HG03175 (cell line): ENCODE measurements at regions not wholly inside any gene's neighbourhood (a gene's known extent, or its start where the extent isn't known, plus 50 kb on each side); places are given as distances from the start of the nearest gene placed in this dataset.

Experiments
- ATAC-seq: cut with Tn5 transposase; IDR thresholded peaks from one replicate; pipeline ENCODE4 v1.9.1; 2021; ENCODE audit warnings: mild to moderate bottlenecking, moderate library complexity; ENCODE audit not compliant: unreplicated experiment

DNA sequence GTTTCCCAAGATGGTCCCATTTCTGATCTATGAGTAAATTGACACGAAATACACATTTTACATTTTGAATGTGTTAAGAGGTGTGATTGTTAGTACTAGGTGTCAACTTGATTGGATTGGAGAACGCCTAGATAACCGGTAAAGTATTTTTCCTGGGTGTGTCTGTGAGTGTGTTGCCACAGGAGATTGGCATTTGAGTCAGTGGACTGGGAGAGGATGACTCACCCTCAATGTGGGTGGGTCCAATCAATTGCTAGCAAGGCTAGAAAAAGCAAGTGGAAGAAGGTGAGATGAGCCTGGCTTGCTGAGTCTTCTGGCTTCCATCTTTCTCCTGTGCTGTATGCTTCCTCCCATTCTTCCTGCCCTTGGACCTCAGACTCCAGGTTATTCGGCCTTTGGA lies 960.7 kb upstream of the PCDH9 start:
- no peak for ATAC-seq

DNA sequence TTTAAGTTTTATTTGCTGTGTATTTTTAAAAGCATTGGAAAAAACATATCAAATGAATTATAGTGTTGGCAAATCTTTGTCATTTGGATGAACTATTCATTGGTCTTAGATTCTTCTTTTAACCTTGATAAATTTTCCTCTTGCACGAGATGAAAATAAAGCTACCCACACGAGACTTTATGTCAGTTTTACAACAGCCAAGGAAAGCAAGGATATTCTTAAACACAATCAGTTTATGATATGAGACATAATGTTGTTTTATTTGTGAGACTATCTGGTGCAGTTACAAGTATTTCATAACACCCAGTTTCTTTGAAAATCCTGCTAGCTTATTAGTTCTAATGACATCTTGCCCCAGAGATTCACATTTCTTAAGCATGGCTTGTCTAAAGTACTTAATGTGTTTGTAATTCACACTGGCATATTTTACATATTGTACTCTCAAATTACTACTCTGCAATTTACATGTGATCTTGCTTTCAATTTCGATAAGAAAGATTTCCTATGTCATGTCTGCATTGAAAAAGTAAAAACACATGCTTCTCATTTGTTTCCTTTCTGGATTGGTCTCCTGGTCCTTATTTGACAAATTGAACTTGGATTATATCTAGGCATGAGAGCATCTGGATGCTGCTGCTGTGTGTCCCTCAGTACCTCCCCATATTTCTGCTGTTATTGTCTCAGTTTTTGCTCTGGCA lies 955.5 kb upstream of the PCDH9 start:
- ATAC-seq, result no peak

DNA sequence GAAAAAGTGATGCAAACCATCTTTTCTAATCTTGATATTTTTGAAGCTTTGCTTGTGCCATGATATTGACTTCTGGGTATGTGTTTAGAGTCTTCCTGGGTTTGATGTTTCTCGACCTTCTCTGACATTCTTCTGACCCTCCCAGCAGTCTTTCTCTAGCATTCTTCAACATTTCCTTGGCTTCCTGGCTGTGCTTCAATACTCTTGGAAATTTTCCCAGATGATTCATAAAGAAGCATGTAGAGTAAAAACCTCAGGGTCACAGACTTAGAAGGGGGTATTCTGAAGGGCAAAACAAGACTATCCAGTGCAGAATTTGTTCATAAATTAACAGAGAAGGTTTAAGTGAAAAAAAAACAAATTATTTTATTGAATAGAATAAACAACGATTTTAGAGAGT lies 946.3 kb upstream of the PCDH9 start:
- no peak for ATAC-seq

DNA sequence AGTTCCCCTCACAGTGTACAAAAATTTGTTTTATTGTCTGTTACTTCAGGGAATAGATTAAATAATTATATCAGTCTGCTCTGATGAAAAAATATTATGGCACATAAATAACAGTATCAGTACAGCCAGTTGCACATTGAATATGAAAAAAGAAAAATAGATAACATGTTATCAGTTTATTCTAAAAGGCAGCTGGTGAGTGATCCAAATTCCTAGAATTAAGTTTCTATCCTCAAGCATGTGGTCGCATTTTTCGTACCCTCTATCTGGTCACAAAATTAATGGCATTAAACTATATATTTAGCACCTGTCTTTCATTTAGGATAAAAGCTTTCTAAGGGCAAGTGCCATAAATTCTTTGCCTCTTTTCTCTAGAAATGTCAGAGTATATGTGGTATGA lies 944.8 kb upstream of the PCDH9 start:
- ATAC-seq, result no peak

DNA sequence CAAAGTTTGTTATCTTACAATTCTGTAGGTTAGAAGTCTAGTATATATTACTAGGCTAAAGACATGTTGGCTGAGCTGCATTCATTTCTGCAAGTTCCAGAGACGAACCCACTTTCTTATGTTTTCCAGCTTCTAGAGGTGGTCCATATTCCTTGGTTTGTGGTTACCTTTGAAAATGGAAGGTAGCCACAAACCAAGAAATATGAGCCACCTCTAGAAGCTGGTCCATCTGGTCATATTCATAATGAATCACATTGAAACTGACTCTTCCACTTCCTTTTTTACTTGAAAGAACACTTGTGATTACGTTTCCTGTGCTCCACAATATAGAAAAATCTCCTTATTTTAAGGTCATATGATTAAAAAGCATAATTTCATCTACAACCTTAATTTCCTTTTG lies 943.0 kb upstream of the PCDH9 start:
- no peak for ATAC-seq

DNA sequence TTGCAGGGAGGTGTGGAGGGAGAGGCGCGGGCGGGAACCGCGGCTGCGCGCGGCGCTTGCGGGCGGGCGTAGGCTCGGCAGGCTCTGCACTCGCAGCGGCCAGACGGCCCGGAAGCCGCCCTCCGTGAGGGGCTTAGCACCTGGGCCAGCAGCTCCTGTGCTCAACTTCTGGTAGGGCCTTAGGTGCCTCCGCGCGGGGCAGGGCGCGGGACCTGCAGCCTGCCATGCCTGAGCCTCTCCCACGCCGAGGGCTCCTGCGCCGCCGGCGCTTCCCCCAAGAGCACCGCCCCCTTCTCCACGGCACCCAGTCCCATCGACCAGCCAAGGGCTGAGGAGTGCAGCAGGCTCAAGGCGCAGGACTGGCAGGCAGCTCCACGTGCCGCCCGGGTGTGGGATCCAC lies 940.8 kb upstream of the PCDH9 start:
- ATAC-seq, result no peak

DNA sequence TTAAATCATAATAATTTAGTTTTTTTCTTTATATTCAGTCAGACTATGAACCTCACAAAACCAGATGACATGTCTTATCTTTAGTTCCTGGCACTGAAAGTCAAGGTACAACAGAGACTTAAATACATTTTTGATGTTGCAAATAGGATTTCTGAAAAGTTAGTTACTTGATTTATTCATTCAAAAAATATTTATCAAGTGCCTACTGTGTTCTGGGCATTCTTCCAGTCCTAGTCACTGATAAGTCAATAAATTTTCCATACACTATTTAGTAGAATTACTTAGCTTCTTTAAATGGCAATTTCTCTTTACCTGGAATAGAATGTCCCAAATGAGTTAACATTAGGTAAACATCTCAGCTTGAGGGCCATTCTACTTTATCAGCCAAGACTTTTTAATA lies 938.3 kb upstream of the PCDH9 start:
- no peak for ATAC-seq

DNA sequence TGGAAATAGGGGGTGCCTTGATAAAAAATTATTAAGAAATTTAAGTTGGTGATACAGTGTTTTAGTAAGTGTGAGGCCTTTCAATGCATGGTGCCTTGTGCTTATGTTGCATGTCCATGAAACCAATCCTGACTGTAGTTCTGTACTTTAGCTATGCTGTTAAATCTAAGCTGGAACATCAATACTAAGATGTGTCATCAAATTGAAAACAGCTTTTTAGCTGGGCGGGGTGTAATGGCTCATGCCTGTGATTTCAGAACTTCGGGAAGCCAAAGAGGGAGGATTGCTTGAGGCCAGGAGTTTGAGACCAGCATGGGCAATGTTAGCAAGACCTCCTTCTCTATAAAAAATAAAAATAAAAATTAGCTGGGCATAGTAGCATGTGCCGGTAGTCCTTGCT lies 930.3 kb upstream of the PCDH9 start:
- no peak for ATAC-seq

DNA sequence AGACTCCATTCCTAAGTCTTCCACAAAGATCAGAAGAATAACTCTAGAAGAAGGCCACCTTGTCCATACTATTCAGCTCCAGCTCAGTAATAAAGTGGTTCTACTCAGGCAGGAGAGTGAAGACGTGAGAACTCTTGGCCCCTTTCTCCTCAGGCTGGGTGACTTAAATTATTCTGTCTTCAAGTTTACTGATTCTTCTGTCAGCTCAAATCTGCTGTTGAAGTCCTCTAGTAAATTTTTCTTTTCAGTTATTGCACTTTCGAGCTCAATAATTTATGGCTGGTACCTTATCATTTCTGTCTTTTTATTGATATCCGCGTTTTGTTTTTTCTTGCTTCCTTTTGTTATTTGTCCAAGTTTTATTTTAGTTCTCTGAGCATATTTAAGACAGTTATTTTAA lies 922.3 kb upstream of the PCDH9 start:
- no peak for ATAC-seq

DNA sequence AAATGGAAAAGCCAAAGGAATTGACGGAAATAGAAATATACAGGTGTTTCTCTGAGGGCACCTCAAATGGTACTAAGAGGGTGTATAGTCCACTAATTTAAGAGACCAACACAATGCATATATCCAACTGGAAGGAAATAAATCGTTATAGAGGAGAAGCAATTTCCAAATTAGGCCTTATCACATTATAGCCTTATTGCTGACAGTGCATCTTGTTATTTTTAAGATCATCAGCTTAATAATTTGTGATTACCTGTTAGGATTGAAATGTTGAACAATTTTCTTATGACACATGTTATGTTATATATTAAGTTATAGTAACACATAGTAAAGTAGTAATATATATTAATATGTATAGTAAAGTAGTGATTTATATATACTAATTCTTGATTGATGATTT lies 915.7 kb upstream of the PCDH9 start:
- no peak for ATAC-seq

DNA sequence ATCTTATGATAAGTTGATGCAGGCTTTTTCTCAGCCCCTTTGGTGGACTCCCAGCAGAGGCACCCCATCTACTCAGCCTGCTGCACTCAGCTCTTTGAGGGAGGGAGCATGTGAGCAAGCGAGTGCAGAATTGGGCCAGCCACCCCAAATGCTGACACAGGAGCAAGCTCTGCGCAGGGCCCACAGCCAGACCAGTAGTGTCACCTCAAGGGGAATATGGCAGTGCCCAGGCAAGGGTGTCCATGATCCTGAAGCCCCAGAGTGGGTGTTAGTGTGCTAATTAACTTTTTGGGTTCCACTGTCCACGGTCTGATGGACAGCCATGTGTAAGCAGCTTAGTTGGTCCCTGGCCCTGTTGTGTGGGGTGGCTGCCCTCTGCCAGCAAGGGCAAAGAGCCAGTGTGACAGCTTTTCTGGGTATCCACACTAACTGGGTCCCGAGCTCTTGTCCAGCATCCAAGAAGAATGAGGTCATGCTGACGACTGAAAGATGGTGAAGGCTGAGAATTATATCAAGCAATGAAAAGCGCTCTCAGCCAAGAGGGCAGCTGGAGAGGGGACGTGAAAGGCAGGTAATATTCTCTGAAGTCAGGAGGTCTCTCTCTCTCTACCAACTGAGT lies 898.3 kb upstream of the PCDH9 start:
- ATAC-seq, result no peak

DNA sequence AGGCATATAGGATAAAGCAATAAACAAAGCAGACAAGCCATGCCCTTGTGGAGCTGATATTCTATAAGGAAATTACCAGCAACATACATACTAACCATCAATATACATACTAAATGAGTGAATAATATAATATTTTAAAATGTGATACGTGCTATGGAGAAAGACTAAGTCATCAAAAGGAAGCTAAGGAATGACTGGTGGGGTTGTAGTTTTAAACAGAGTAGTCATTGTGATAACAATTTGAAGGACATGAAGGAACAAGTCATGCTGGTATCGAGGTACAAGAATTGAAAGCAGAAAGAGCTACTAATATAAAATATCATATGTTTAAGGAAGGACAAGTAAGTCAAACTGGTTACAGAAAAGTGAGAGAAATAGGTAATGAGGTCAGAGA lies 894.9 kb upstream of the PCDH9 start:
- ATAC-seq, result no peak

DNA sequence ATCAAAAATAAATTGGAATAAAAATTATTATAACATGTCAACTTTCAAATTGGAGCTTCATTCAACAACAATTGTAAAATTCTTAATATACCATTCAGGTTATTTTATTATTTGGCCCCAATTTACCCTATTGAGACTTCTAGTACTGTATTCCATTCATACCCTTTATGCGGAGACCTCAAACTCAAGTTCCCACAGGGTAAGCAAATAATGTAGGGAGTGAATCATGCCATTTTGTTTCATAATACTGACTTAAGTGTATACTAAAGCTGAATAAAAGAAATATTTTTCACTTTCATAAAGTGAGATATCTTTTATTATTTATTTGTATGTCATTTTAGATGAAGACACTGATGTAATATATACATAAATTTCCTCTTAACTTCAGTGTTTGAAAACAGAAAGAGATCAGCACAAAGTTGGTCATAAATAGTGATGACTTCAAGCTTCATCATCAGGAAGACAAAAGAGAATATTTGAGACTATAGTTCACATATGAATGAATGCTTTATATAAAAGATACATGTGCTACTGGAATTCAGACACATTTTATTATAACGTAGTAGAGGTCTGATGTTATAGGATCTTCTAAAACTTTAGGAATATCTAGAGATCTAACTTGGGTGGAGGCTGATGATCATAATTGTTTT lies 894.4 kb upstream of the PCDH9 start:
- no peak for ATAC-seq

DNA sequence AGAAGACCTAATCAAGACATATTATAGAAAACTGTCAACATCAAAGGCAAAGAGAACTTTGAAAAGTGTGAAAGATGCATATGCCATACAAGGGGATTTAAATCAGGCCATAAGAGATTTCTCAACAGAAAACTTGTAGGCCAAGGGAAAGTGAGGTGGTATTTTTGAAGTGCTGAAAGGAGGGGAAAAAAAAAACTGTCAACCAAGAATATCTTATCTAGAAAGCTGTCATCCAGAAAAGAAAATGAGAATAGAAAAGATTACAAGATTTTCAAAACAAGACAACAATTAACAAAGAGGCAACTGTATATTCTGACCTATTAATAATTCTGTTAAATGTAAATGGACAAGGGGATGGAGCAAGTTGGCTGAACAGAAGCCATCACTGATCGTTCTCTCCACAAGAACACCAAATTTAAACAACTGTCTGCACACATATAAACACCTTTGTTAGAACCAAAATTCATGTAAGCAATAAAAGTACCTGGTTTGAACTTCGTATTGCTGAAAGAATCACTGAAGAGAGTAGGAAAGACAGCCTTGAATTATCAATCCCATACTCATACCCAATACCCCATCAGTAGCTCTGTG lies 880.1 kb upstream of the PCDH9 start:
- no peak for ATAC-seq

DNA sequence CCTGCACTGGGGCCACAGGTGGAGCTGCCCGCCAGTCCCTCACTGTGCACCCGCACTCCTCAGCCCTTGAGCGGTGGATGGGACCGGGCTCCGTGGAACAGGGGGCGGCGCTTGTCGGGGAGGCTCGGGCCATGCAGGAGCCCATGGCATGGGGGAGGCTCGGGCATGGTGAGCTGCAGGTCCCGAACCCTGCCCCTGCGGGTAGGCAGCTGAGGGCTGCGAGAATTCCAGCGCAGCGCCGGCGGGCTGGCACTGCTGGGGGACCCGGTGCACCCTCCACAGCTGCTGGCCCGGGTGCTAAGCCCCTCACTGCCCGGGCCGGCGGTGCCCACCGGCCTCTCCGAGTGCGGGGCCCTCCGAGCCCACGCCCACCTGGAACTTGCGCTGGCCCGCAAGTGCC lies 877.5 kb upstream of the PCDH9 start:
- no peak for ATAC-seq

DNA sequence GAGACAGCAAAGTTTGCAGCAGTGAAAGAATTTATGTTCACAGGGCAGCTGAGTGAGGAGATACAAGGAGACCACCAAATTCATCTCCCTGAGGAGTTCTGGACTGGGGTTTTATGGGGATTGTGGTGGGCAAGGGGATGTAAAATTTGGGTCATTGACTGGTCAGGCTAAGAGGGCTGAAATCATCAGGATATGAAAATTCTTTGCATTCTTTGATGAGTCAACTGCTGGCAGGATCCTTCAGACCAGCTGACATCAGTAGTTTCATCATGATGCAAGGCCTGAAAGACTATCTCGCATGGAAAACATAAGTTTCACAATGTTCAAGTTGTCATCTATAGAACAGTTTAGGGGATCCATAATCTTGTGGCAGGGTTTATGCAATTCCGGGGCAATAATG lies 869.5 kb upstream of the PCDH9 start:
- ATAC-seq, result no peak

DNA sequence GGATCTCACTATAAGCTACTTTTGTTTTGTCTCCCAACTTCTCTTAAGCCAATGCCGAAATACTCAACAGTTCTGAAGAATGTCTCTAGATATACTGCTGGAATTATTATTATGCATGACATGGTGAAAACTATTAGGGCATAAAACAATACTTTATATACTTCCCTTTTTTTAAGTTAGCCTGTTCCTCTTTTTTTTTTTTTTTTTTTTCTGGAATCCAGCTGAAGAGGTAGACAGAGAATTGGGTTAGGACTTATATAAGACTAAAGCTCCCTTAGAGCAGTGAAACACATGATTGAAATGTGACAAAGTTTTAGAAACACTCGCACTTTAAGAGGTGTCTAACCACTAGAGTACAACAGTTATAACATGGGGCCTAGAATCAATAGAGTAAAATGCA lies 850.9 kb upstream of the PCDH9 start:
- no peak for ATAC-seq

DNA sequence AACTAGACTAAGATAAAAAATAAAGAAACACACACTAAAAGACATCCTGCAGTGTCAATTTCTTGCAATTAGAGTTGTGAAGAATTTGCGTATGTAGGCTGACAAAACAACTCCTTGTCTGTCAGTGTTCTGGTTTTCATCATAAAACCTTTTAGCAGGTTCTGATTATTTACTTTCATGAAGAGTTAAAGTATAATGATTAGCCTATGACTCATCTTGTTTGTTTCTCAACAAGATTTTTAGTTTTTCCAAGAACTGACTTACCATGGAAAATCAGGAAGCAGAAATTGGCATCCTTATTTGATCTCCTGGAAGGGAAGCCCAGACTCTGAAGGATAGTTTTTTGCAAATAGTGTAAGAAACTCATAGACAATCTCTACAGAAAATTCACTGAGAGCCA lies 848.7 kb upstream of the PCDH9 start:
- ATAC-seq, result no peak

DNA sequence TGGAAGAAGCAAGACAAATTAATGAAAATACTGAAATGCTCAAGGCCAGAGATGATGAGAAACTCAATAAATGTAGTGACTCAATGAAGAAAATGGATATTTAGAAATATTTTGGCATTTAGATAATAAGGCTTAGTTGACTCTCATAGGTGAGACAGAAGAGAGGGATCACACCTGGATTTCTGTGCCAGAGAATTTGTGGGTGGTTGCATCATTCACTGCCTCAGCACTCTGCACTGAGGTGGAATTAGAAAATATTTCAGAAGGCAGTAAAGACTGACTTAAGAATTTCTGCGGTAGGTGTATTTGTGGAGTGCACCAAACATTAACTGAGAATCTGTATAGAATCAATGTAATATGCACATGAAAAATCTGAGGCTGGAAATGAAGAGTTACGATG lies 848.3 kb upstream of the PCDH9 start:
- ATAC-seq, result no peak

DNA sequence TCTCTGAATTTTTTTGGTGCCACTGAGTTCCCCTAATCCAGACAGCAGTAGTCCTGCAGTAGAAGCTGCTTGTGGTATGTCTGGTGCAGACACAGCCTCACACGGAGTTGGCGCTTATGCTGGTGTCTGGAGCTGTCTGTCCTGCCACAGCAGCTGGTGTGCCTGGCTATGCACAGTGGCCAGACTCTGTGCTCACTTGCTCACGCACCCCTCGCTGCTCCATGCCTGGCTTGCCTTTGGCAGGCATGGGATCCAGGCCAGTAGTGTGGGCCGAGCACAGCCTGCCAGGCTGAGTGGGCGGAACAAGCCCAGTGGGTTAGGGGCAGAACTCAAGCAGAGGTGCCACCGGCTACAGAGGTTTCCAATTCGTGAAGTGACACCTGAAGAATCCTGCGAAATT lies 845.9 kb upstream of the PCDH9 start:
- ATAC-seq, result no peak

DNA sequence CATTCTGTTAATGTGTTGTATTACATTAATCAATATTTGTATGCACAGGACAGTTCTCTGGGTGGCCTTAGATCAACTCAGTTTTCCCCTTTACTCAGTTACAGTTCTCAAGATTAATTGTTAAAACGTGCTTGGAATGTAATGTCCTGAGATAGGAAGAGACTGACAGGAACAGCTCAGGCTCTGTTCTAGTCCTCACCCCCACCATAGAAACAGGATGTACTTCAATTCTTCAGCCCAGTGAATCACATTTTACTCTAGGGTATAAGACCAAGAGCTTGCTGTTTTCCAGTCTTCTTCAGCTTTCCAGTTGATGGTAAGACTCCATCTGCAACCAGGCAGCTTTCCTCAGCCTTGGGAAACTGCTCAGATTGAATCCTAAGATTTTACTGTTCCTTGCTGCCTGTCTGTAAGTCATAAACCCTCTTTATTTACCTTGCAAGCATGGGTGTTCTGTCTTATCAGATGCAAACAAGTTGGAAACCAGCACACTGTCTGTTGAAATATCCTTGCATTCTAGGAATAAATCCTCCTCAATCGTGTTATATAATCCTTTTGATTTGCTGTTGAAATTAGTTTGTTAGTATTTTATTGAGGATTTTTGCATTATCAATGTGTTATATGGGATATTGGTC lies 836.9 kb upstream of the PCDH9 start:
- no peak for ATAC-seq
